Endometrial microvascular endothelial cells (primary cell): ENCODE measurements at regions not wholly inside any gene's neighbourhood (a gene's known extent, or its start where the extent isn't known, plus 50 kb on each side); places are given as distances from the start of the nearest gene placed in this dataset.

Source experiments
- in situ Hi-C: cut with HindIII; loops from 2 replicates; pipeline ENCODE4 v1.10.0; 2017; ENCODE audit warnings: low sequenced_read_pairs, low pct_unique_long_range_greater_than_20kb; ENCODE audit errors: inconsistent ontology term

- in situ Hi-C loops = no loop called here
Measured at GRCh38 chr15:31745841-31746240, 284.5 kb upstream of the CHRNA7 start.

- in situ Hi-C loops = no loop called here
Measured at GRCh38 chr15:31752065-31752762, 278.1 kb upstream of the CHRNA7 start.

- in situ Hi-C loops = no loop called here
Measured at GRCh38 chr15:31752905-31753304, 277.4 kb upstream of the CHRNA7 start.

- in situ Hi-C loops = no loop called here
Measured at GRCh38 chr15:31758126-31758525, 272.2 kb upstream of the CHRNA7 start.

GRCh38 chr15:31768055-31768454, 262.3 kb upstream of the CHRNA7 start:
- in situ Hi-C loops = no loop called here

- in situ Hi-C loops = no loop called here
Measured at GRCh38 chr15:31774045-31774444, 256.3 kb upstream of the CHRNA7 start.

GRCh38 chr15:31776039-31776438, 254.3 kb upstream of the CHRNA7 start:
- in situ Hi-C loops = no loop called here

GRCh38 chr15:31781261-31781660, 249.1 kb upstream of the CHRNA7 start:
- in situ Hi-C loops = no loop called here

- in situ Hi-C loops = no loop called here
Measured at GRCh38 chr15:31782016-31782783, 248.1 kb upstream of the CHRNA7 start.

GRCh38 chr15:31782951-31783350, 247.4 kb upstream of the CHRNA7 start:
- in situ Hi-C loops = no loop called here

GRCh38 chr15:31786360-31786759, 244.0 kb upstream of the CHRNA7 start:
- in situ Hi-C loops = no loop called here

- in situ Hi-C loops = no loop called here
Measured at GRCh38 chr15:31788104-31788503, 242.2 kb upstream of the CHRNA7 start.

GRCh38 chr15:31792611-31793199, 237.6 kb upstream of the CHRNA7 start:
- in situ Hi-C loops = no loop called here

GRCh38 chr15:31799319-31799714, 231.0 kb upstream of the CHRNA7 start:
- in situ Hi-C loops = no loop called here

- in situ Hi-C loops = no loop called here
Measured at GRCh38 chr15:31799715-31800321, 230.5 kb upstream of the CHRNA7 start.

GRCh38 chr15:31801152-31801551, 229.2 kb upstream of the CHRNA7 start:
- in situ Hi-C loops = no loop called here

- in situ Hi-C loops = no loop called here
Measured at GRCh38 chr15:31802761-31803160, 227.6 kb upstream of the CHRNA7 start.

GRCh38 chr15:31803388-31803884, 226.9 kb upstream of the CHRNA7 start:
- in situ Hi-C loops = no loop called here

- in situ Hi-C loops = no loop called here
Measured at GRCh38 chr15:31805090-31805662, 225.1 kb upstream of the CHRNA7 start.
